SIG-M5 (cell line): ENCODE measurements at regions not wholly inside any gene's neighbourhood (a gene's known extent, or its start where the extent isn't known, plus 50 kb on each side); places are given as distances from the start of the nearest gene placed in this dataset.
"Not testable (repeated sequence)": the region's sequence is repeated elsewhere in the genome, so short reads cannot be mapped to it uniquely, and the experiment has no call there.

Source experiments
- DNase-seq: peaks from one replicate; lab custom pipeline; 2025; lab: John Stamatoyannopoulos, UW

DNA sequence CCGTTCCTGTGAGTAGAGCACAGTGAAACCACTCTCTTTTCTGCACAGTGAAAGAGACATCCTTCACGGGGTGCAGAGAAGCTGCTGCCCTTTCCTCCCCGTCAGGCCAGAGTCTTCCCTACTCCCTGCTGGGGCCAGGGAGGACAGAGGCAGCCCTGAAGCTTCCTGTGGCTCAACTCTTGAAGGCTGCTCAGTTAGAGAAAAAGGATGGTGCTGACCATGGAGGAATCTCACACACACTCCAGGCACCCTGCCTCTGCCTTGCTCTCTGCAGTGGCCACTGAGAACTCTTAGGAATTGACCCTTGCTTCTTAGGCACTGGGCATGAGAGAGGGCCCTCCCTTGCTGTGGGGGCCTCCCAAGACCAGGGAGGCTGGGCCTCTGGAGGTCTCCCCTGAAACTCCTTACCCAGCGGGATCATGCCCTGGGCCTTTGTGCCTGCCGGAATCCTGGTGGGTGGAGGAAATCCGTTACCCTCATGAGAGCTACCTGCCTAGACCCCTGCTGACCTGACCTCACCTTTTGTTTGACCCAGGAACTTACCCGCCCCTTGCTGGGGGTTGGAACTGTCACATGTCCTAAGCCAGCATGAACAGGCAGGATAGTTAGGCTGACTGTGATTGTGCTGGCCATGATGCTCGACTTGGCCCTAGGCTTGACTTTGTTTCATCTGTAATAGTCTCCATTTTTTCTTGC is 65.0 kb upstream of the CD93 start:
- DNase-seq: no peak

DNA sequence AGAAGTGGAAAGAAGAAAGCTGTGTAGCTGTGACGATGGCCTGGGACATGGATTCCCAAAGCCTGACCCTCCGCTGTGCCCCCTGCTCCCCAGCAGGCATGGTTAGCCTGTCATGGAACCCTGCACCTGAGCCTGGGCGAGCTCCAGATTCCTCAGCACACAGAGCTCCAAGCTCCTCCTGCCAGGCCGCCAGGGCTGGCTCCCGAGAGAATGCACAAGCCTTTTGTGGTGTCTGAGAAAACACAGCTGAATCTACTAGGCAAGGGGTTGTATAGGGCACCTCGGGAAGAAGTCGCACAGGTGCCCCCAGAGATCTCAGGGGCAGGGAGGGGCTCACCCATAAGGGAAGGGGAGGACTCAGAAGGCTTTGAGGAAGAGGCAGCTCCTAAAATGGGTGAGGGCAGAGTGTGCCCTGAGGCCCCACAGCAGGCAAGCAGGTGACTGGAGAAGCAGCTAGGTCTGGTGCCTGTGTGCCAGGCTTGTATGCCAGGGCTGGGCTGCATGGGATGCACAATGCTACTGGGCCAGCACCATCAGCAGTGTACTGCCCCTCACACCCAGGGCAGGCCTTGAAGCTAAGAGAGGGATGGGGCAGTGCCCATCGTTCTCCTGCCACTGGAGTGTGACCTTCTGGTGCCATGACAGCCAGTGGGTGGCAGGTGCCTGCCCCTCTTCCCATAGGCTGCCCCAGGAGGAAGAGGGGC is 64.3 kb upstream of the CD93 start:
- DNase-seq: no peak

DNA sequence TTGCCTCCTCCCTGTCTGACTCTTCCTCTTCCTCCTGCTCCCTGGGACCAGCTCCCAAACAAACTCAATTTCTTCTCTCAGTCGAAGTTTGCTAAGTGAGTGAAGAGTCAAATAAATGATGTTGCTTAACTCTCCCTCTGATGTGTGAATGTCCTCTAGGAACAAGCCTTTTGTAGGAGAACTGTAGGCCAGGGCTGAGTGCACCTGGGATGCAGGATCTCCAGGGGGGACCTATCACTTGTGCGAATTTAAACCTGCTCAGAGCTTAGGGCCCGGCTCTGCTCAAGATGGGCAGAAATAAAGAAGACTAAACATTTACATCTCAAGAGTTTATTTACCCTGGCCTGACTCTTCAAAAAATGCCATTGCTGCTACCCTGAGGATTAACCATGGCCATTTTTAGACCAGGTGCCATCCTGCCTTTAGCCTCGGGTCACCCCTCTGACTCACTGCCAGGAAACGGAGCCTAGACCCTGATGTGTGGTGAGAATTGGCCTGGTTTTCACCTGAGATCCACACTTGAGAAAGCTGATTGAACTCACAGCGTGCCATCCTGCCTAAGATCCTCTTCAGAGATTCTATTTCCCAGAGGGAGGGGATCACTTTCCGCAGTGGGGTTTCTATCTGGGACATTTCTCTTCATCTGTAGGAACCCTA is 63.6 kb upstream of the CD93 start:
- no peak for DNase-seq

DNA sequence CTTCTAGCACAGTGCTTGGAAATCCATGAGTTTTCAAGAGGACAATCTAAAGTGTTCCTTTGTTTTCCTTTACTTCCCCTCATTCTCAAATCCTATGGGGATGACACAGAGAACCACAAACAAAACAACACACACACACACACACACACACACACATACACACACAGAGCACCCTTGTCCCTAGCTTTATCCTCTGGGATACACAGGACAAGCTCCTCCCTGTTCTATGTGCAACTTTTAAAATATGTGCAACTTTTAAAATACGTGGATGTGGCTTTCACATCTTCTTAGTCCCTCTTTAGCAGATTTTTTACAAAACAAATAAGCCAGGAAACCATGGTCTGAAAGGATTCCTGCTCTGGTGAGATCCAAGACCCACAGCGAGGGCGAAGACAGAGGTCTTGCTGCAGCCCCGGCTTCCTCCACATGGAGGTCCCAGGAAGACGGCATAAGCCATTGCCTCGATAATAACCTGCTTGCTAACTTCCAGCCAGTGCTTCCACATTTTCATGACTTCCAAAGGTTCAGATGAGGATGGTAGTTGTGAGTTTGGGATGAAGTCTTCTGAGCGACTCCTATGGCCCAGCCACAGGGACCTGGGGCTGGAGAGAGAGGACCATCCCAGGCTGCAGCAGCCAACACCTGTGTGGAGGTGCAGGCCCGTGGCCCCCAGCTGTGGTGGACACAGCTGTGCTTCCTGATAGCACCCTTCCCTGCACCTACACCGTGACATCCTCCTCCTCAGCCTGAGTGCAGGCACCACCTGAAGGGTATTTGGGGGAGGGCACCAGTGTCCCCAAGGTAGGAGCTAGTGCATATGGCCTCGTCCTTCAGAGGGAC is 62.8 kb upstream of the CD93 start:
- DNase-seq: no peak

GRCh38 chr20:23147964-23148730 is 62.0 kb upstream of the CD93 start:
- no peak for DNase-seq

DNA sequence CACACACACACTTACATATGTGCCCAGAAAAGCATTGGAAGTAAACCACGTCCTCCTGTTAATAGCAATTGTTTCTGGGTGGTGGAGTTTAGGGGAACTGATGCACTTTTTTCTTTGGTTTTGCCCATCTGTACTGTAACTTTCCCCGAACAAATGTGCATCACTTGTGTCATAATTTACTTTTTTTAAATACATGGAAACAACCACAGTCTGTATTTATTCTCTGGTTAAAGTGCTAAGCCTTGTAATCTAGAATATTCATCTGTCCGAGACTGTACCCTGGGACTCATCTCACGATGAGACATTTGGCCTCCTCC is 61.5 kb upstream of the CD93 start:
- DNase-seq: no peak

GRCh38 chr20:23146857-23147637 is 60.9 kb upstream of the CD93 start:
- no peak for DNase-seq

DNA sequence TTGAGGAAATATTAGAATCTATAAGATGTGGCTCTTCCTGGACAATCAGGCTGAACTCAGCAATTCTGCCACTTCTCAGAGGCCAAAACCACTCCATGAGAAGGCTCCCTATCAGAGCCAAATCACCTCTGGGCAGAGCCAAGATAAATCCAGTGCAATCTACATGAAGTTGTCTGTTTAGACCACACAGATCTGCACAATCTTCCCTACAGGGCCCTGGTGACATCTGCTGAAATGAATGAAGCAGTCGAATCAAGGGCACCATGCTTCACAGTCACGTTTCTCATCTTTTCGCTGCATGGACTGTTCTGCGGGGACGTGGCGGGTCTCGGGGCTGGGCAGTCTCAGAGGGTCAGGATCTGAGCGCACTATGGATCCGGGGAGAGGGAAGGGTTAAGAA is 60.1 kb upstream of the CD93 start:
- no peak for DNase-seq

DNA sequence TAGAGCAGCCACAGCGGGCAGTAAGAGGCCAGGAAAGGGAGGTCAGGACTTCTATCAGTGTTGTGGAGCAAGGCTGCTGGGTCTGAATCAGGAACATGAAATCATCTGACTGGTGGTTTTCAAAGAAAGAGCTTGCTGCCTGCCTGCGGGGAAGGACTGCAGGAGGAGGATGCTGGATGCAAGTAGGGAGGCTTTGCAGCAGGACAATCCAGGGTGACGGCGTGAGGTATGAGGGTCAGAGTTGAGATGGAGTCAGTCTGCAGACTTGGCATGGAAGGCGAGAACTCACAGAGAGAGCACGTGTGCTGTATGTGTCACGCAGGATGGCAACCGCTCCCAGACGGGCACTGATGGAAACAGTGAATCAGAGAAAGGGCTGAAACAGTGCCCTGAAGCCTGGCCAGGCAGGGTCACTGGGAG is 59.2 kb upstream of the CD93 start:
- no peak for DNase-seq

DNA sequence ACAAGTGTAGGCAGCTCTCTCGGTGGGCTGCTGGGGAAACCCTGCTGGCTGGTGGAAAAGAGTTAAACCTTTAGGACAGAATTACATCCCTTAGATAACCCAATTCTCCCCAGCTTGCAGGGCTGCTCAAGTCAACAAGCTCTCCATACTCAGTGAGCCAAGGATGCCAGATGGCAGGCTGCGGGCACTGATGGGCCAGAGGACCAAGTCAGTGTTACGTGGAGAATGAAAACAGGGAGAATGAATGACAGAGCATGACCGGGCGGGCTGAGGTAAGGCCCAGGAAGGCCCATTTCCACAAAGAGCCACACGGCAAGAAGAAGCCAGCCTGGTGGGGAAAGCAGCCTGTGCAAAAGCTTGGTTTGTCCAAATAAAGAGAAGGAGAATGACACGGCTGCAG is 58.7 kb upstream of the CD93 start:
- no peak for DNase-seq

GRCh38 chr20:23143986-23144690 is 58.0 kb upstream of the CD93 start:
- DNase-seq: no peak

GRCh38 chr20:23143098-23143497 is 57.0 kb upstream of the CD93 start:
- no peak for DNase-seq

DNA sequence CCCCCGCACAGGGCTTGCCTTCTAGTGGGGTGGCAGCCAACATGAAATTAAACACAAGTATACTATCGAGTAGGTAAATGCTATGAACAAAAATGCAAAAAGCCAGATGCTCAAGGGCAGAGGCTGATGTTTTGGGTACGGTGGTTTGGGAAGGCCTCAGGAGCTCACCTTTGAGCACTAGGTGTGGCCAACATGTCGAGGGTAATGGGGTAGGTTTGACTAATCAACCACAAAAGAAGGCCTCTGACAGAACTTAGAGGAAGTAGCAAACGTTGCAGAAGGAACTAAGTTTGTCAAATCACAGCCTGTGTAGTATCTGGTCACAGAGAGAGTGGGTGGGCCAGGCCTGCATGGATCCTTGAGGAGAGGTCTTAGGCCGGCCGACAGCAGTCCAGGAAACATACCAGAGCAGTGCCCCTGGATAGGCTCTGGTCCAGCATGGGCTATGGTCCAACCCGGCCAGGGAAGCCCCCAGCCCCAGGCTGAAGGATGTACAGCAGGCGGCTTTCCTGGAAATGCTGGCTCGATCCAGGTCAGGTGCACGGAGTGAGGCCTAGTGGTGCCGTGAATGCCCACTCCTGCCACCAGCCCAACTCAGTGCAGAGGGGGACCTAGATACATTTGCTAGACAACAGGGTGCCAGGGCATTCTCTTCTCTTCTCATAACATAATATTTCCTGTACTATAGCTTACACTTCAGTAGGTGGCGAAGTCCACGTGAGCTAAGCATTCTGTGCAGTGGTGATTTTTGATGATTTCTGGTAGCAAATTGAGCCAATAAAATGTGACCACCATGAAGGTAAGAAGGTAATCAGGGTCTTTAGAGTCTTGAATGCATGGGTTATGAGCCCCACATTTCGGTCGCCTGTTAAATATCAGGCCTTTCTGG is 56.3 kb upstream of the CD93 start:
- peak; percentile 20 for DNase-seq

- DNase-seq: no peak
These were observed 55.5 kb upstream of the CD93 start for GRCh38 chr20:23141450-23142161.

- no peak for DNase-seq
These were observed 54.9 kb upstream of the CD93 start for GRCh38 chr20:23140991-23141390.

- not testable (repeated sequence) for DNase-seq
These were observed 53.9 kb upstream of the CD93 start for GRCh38 chr20:23139984-23140383.

- no peak for DNase-seq
These were observed 53.4 kb upstream of the CD93 start for GRCh38 chr20:23139524-23139923.

DNA sequence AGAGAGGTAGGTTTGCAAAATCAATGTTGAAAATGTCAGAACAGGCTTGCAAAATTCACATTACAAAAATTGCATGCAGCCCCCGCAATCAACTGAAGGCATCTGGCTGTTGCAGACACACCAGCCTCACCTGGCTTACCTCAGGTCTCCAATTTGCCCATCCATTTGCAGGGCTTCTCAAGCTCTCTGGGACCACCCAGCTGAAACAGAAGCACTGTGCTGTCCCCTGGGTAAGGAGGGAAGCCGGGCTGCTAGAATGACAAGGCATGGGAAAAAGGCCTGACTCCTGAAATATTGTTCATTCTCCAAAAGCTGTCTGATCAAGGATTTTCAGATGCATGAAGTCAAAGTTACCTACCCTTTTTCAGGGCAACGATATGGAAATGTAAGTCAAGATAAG is 52.6 kb upstream of the CD93 start:
- no peak for DNase-seq

- no peak for DNase-seq
These were observed 52.1 kb upstream of the CD93 start for GRCh38 chr20:23138226-23138625.
